Activated CD4-positive, alpha-beta T cell treated with anti-CD3 and anti-CD28 coated beads, Interleukin-2, amount 10 ng/mL, durations not matched to agents 24 days and 14 days (primary cell): ENCODE measurements at regions not wholly inside any gene's neighbourhood (a gene's known extent, or its start where the extent isn't known, plus 50 kb on each side); places are given as distances from the start of the nearest gene placed in this dataset.

Source experiments
- DNase-seq: peaks from one replicate; pipeline ENCODE4 v3.0.0; 2022
- H3K27ac Mint-ChIP-seq: one replicate; pipeline ENCODE4 v1.8.0; 2022; ENCODE audit warnings: mild to moderate bottlenecking, mixed read lengths
- H3K27me3 Mint-ChIP-seq: one replicate; pipeline ENCODE4 v1.8.0; 2022; ENCODE audit warnings: mixed read lengths
- H3K36me3 Mint-ChIP-seq: one replicate; pipeline ENCODE4 v1.8.0; 2022; ENCODE audit warnings: low read depth, mild to moderate bottlenecking, mixed read lengths
- H3K4me1 Mint-ChIP-seq: one replicate; pipeline ENCODE4 v1.8.0; 2021; ENCODE audit warnings: mixed read lengths
- H3K4me3 Mint-ChIP-seq: one replicate; pipeline ENCODE4 v1.8.0; 2022; ENCODE audit warnings: mild to moderate bottlenecking, moderate library complexity, mixed read lengths
- H3K9me3 Mint-ChIP-seq: one replicate; pipeline ENCODE4 v1.8.0; 2021; ENCODE audit warnings: mixed read lengths
- intact Hi-C: fragments of 100-400 bp; cut with micrococcal nuclease; formaldehyde crosslinking; loops from one replicate; pipeline ENCODE4 v1.15.1; 2023

DNA sequence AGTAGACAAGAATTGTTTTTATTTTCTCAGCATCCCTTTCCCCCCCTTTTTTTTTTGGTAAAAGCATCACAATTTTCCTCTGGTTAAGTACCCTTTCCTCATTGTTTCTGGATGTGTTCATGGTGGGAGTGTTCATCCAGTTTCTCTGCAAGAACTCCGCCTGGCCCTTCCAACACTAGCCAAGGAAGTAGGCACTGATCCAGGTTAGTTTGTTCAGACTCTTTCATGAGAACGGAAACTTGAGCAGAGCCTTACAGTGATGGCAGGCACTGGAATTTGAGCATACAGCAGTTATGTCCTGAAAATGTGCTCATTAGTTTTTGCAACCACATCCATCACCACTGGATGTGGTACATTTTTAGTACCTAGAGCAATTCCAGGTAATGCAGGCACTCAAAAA lies 336.1 kb upstream of the BOD1L1 start:
- no peaks in the 10 kb centered on the region for H3K9me3 Mint-ChIP-seq
- H3K4me1 Mint-ChIP-seq, result no peaks in the 10 kb centered on the region
- intact Hi-C loops, result no loop called here
- H3K27ac Mint-ChIP-seq, result no peak overlapping the region
- DNase-seq, result no peak
- H3K36me3 Mint-ChIP-seq, result no peaks in the 10 kb centered on the region
- no peak overlapping the region for H3K4me3 Mint-ChIP-seq
- no peaks in the 10 kb centered on the region for H3K27me3 Mint-ChIP-seq

DNA sequence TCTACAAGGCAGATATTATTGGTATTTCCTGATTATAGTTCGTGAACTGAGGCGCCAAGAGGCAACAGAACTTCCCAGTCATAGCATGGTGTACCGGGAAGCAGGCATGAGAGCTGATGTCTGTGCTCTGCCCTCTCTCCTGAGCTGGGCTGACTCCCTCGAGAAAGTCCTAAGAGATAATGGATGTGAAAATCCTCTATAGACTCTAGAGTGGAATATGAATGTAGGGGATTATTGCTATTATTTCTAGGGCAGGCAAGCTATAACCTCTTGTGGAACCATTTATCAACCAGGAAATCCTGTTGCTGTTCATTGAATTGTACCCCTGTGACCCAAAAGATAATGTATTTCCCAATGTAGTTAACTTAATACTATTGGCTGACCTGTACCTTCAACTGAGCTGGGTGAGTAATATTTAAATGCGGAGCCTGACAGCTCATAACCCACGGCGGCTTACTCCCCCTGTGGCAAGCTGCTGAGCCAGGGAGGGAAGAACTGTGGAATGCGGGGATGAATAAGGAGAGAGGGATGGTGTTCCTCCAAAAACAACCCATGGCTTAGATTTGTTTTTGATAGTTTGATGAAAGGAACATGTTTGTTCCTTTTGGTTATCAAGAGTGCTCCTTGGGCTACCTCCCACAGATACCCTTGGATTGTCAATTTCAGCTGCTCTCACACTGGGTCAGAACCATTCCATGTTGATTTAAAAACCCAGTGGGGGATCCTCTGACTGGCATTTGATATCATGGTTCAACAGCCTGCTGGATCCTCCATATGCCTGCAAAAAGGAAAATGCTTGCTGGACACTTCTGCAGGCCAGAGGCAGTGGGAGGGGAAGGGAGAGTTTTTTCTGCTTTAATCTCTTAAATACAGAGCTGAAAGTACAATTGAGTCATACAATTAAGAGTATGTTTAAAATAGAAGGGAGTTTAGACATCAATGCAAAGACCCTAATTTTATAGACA lies 339.0 kb upstream of the BOD1L1 start:
- Mint-ChIP-seq H3K9me3 (no peaks in the 10 kb centered on the region), H3K27ac (no peak overlapping the region), H3K4me1 (no peaks in the 10 kb centered on the region), H3K36me3 (no peaks in the 10 kb centered on the region), H3K4me3 (no peak overlapping the region), H3K27me3 (no peaks in the 10 kb centered on the region)
- intact Hi-C loops, result no loop called here
- DNase-seq, result no peak

DNA sequence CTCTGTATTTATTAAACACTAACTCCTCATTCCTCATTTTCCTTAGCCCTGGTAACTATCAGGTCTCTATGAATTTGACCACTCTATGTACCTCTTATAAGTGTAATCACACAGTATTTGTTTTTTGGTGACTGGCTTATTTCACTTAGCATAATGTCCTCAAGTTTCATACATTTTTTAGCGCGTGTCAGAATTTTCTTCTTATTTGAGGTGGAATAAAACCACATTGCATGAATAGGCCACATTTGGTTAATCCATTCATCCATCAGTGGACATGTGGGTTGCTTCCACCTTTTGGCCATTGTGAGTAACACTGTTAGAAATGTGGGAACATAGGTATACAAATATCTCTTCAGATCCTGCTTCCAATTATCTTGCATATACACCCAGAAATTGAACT lies 341.2 kb upstream of the BOD1L1 start:
- H3K4me3 Mint-ChIP-seq, result no peak overlapping the region
- no peak overlapping the region for H3K27ac Mint-ChIP-seq
- no peaks in the 10 kb centered on the region for H3K36me3 Mint-ChIP-seq
- no peaks in the 10 kb centered on the region for H3K27me3 Mint-ChIP-seq
- no peak for DNase-seq
- no peaks in the 10 kb centered on the region for H3K4me1 Mint-ChIP-seq
- H3K9me3 Mint-ChIP-seq, result no peaks in the 10 kb centered on the region
- intact Hi-C loops, result no loop called here

DNA sequence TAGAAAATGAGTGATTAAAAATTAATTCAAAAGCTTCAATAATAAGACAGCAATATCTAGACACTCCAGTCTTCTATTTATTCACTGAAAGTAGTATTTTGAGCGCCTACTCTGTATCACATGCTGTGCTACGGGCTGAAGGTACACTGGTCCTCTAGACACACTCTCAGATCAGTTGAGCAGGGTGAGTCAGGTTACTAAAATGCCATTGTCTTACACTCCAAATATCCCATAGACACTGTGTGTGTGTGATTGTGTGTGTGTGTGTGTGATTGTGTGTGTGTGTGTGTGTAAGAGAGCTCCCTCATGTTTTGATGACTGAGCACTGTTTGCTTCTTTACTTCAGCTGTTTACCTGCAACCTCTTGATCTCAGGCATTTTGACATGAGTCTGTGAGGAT lies 342.8 kb upstream of the BOD1L1 start:
- Mint-ChIP-seq H3K27me3 (no peaks in the 10 kb centered on the region), H3K27ac (no peak overlapping the region), H3K4me1 (no peaks in the 10 kb centered on the region), H3K4me3 (no peak overlapping the region), H3K9me3 (no peaks in the 10 kb centered on the region), H3K36me3 (no peaks in the 10 kb centered on the region)
- intact Hi-C loops, result no loop called here
- DNase-seq, result no peak

GRCh38 chr4:13977746-13978145 lies 350.2 kb upstream of the BOD1L1 start:
- intact Hi-C loops, result no loop called here
- H3K4me3 Mint-ChIP-seq, result no peak overlapping the region
- no peaks in the 10 kb centered on the region for H3K36me3 Mint-ChIP-seq
- no peaks in the 10 kb centered on the region for H3K27me3 Mint-ChIP-seq
- H3K27ac Mint-ChIP-seq, result no peak overlapping the region
- DNase-seq, result no peak
- peaks cover 12% of the 10 kb centered on the region for H3K9me3 Mint-ChIP-seq
- no peaks in the 10 kb centered on the region for H3K4me1 Mint-ChIP-seq

DNA sequence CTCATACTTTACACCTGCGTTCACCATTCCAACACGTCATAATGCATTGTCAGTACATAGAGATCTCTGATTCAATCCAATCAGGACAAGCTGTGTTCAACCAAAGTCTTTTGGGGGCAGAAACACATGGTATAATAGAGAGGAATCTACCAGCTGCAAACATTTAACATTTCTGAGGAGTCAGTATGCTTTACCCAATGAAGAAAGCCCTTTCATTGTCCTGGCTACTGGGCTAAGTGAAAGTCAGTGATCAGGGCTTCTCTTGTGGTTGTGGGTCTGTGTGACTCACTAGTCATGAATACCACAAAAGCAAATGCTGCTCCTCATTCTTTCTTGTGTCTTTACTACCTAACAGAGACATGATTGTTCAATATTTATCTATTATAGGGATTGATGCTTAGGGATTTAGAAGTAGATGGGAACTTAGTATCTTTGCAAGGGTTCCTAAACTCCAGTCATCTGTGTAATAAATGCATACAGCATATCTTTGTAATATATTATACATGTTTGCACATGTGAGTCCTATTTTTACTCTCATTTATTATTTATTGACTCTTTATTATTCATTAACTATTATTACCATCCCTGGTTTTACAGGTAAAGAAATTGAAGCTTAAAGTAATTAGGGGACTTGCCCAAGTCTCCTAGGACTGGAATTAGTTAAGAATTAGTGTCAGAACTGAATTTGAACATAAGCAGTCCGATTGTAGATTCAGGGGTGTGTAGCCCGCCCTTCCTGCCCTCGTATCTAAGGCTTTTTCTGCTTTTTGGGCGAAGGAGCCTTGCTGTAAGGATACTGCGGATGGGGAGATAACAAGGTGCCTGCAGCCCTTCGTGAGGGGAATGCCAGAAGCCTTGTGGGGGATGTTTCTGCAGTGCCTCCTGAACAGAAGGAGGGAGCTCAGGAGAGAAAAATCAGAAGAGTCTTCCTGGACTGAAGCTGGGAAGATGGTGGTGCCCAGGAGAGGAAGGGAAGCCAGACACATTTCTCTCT lies 353.1 kb upstream of the BOD1L1 start:
- H3K4me1 Mint-ChIP-seq, result no peaks in the 10 kb centered on the region

GRCh38 chr4:13981499-13981898 lies 354.0 kb upstream of the BOD1L1 start:
- H3K4me1 Mint-ChIP-seq, result no peaks in the 10 kb centered on the region
- H3K27me3 Mint-ChIP-seq, result no peaks in the 10 kb centered on the region
- intact Hi-C loops, result no loop called here
- no peak for DNase-seq
- no peak overlapping the region for H3K27ac Mint-ChIP-seq
- H3K4me3 Mint-ChIP-seq, result no peak overlapping the region
- peaks cover 9% of the 10 kb centered on the region for H3K9me3 Mint-ChIP-seq
- H3K36me3 Mint-ChIP-seq, result no peaks in the 10 kb centered on the region

More for the DNA sequence above, 353.1 kb upstream of the BOD1L1 start:
- Mint-ChIP-seq H3K9me3 (peaks cover 12% of the 10 kb centered on the region), H3K27me3 (no peaks in the 10 kb centered on the region), H3K27ac (no peak overlapping the region), H3K36me3 (no peaks in the 10 kb centered on the region), H3K4me3 (no peak overlapping the region)
- DNase-seq, result no peak
- intact Hi-C loops, result no loop called here

- no peaks in the 10 kb centered on the region for H3K36me3 Mint-ChIP-seq
These were observed 354.5 kb upstream of the BOD1L1 start for GRCh38 chr4:13982010-13982409.

GRCh38 chr4:13983189-13983790 lies 355.8 kb upstream of the BOD1L1 start:
- H3K27me3 Mint-ChIP-seq, result no peaks in the 10 kb centered on the region
- no peak overlapping the region for H3K4me3 Mint-ChIP-seq
- no peak overlapping the region for H3K27ac Mint-ChIP-seq
- no peak for DNase-seq
- no peaks in the 10 kb centered on the region for H3K4me1 Mint-ChIP-seq
- no peaks in the 10 kb centered on the region for H3K36me3 Mint-ChIP-seq
- intact Hi-C loops, result no loop called here
- peaks cover 4% of the 10 kb centered on the region for H3K9me3 Mint-ChIP-seq

More at GRCh38 chr4:13982010-13982409, 354.5 kb upstream of the BOD1L1 start:
- no peak overlapping the region for H3K27ac Mint-ChIP-seq
- no peak for DNase-seq
- no peaks in the 10 kb centered on the region for H3K4me1 Mint-ChIP-seq
- H3K4me3 Mint-ChIP-seq, result no peak overlapping the region
- H3K27me3 Mint-ChIP-seq, result no peaks in the 10 kb centered on the region
- intact Hi-C loops, result no loop called here
- peaks cover 7% of the 10 kb centered on the region for H3K9me3 Mint-ChIP-seq

DNA sequence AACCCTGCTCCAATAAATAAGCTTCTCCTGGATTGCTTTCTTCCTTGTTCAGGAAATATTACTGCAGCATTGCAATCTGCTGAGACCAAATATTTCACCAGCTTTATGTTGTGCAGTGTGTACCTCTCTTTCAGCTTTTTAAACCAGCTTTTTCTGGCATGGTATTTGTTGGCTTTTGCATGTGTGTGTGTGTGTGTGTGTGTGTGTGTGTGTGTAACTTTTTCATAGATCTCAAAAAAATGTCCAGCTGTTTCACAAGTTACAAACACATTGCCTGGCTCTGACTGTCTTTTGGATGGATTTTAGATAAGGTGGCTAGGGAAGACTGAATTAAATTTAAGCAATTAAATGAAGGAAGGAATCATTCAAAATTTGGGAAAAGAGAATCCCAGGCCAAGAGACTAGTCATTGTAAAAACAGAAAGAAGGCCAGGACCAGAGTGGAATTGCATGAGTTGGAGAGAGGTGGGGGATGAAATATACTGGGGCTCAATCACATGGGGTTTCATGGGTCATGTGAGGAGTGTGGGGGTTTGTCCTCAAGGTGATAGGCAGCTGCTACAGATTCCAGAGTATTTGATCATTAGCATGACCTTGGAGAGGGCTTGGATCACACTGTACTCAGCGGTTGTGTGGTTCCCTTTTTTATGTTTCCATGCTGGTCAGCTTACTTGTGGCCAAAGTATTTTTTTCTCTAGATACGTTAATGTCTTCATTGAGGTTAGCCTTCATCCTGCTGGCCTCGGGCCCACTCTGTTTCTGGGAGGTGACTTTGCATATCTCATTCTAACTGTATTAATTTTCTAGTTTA lies 357.7 kb upstream of the BOD1L1 start:
- no peaks in the 10 kb centered on the region for H3K9me3 Mint-ChIP-seq
- H3K4me1 Mint-ChIP-seq, result no peaks in the 10 kb centered on the region
- no peaks in the 10 kb centered on the region for H3K27me3 Mint-ChIP-seq
- no peaks in the 10 kb centered on the region for H3K36me3 Mint-ChIP-seq
- no peak overlapping the region for H3K27ac Mint-ChIP-seq
- DNase-seq, result no peak
- intact Hi-C loops, result no loop called here
- no peak overlapping the region for H3K4me3 Mint-ChIP-seq

DNA sequence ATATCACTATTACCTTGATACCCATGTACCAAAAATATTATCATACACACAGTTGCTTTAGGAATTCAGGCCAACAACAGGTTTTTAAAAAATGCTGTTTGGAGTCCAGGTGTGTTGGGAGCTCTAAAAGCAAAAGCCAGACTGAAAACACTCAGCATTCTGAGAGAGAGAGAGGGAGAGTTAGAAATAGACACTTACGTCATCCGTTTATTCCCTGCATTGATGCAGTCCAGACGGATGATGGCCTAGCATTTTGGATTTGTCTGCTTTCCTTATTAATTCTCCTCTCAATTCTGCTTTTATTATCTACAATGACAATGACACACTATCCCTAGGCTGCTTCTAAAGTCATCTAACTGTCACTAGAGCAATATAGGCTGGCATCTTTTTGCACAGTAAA lies 358.3 kb upstream of the BOD1L1 start:
- intact Hi-C loops, result no loop called here
- no peaks in the 10 kb centered on the region for H3K9me3 Mint-ChIP-seq

GRCh38 chr4:13986548-13986947 lies 359.0 kb upstream of the BOD1L1 start:
- no peak overlapping the region for H3K4me3 Mint-ChIP-seq
- intact Hi-C loops, result no loop called here
- no peak for DNase-seq
- no peaks in the 10 kb centered on the region for H3K4me1 Mint-ChIP-seq
- no peaks in the 10 kb centered on the region for H3K9me3 Mint-ChIP-seq
- H3K36me3 Mint-ChIP-seq, result no peaks in the 10 kb centered on the region
- no peaks in the 10 kb centered on the region for H3K27me3 Mint-ChIP-seq
- H3K27ac Mint-ChIP-seq, result no peak overlapping the region

More for the DNA sequence above, 358.3 kb upstream of the BOD1L1 start:
- H3K4me1 Mint-ChIP-seq, result no peaks in the 10 kb centered on the region
- no peak for DNase-seq
- no peak overlapping the region for H3K27ac Mint-ChIP-seq
- H3K27me3 Mint-ChIP-seq, result no peaks in the 10 kb centered on the region
- H3K36me3 Mint-ChIP-seq, result no peaks in the 10 kb centered on the region
- no peak overlapping the region for H3K4me3 Mint-ChIP-seq
